Smooth muscle cell (in vitro differentiated cells): ENCODE measurements at regions not wholly inside any gene's neighbourhood (a gene's known extent, or its start where the extent isn't known, plus 50 kb on each side); places are given as distances from the start of the nearest gene placed in this dataset.

ENCODE experiments used
- DNase-seq: peaks from one replicate; lab custom pipeline; 2025; ENCODE audit not compliant: unreplicated experiment; lab: John Stamatoyannopoulos, UW
- H2AFZ ChIP-seq: fragments of 200-600 bp; sonication (generic); 2 replicates; pipeline ENCODE4 v1.6.0; 2016; ENCODE audit warnings: antibody characterized with exemption, low read depth, mild to moderate bottlenecking
- H3F3A ChIP-seq: fragments of 200-600 bp; sonication (generic); 2 replicates; pipeline ENCODE4 v1.6.0; 2017; ENCODE audit warnings: antibody characterized with exemption, low read depth
- H3K27ac ChIP-seq: fragments of 200-600 bp; sonication (generic); 2 replicates; pipeline ENCODE4 v1.5.1; 2016; ENCODE audit warnings: low read depth, mild to moderate bottlenecking
- H3K27me3 ChIP-seq: fragments of 200-600 bp; sonication (generic); 2 replicates; pipeline ENCODE4 v1.6.1; 2016; ENCODE audit warnings: low read depth, mild to moderate bottlenecking
- H3K36me3 ChIP-seq: fragments of 200-600 bp; sonication (generic); 2 replicates; pipeline ENCODE4 v1.5.1; 2016; ENCODE audit warnings: low read depth
- H3K4me1 ChIP-seq: fragments of 200-600 bp; sonication (generic); 2 replicates; pipeline ENCODE4 v1.5.1; 2016; ENCODE audit warnings: low read depth
- H3K4me2 ChIP-seq: fragments of 200-600 bp; sonication (generic); 2 replicates; pipeline ENCODE4 v1.6.0; 2016; ENCODE audit warnings: mild to moderate bottlenecking
- H3K4me3 ChIP-seq: fragments of 200-600 bp; sonication (generic); 2 replicates; pipeline ENCODE4 v1.5.1; 2016; ENCODE audit warnings: mild to moderate bottlenecking
- H3K79me2 ChIP-seq: fragments of 200-600 bp; sonication (generic); 2 replicates; pipeline ENCODE4 v1.6.0; 2016; ENCODE audit warnings: low read depth, mild to moderate bottlenecking
- H3K9ac ChIP-seq: fragments of 200-600 bp; sonication (generic); 2 replicates; pipeline ENCODE4 v1.6.0; 2016; ENCODE audit warnings: low read depth
- H3K9me3 ChIP-seq: fragments of 200-600 bp; sonication (generic); replicated peaks from 2 replicates; pipeline ENCODE4 v1.5.1; 2016; ENCODE audit warnings: low read depth
- H4K20me1 ChIP-seq: fragments of 200-600 bp; sonication (generic); 2 replicates; pipeline ENCODE4 v1.6.0; 2016; ENCODE audit warnings: low read depth
- CTCF ChIP-seq: fragments of 200-600 bp; sonication (generic); IDR thresholded peaks from 2 replicates; pipeline ENCODE4 v1.5.1; 2017; ENCODE audit warnings: borderline replicate concordance, mild to moderate bottlenecking, antibody characterized with exemption; ENCODE audit not compliant: insufficient read depth, poor library complexity, severe bottlenecking
- WGBS: methylation state at CpG from one replicate; pipeline ENCODE4 v1.1.7; 2016; ENCODE audit warnings: low lambda C conversion rate; 5-methylcytosine and 5-hydroxymethylcytosine counted together

GRCh38 chr2:64904413-64905329 is 84.5 kb upstream of the SLC1A4 start:
- H3K27me3 ChIP-seq: peaks cover 6% of the 10 kb centered on the region
- TF ChIP-seq CTCF: no peak
- H4K20me1 ChIP-seq: no peaks in the 10 kb centered on the region
- no peaks in the 10 kb centered on the region for H3F3A ChIP-seq
- H3K9me3 ChIP-seq: no peaks in the 10 kb centered on the region
- no peak overlapping the region for H3K4me2 ChIP-seq
- no peak for DNase-seq
- no peaks in the 10 kb centered on the region for H3K36me3 ChIP-seq
- H3K4me3 ChIP-seq: no peak overlapping the region
- peaks cover 12% of the 10 kb centered on the region for H3K4me1 ChIP-seq
- no peak overlapping the region for H3K27ac ChIP-seq
- no peak overlapping the region for H2AFZ ChIP-seq
- no peaks in the 10 kb centered on the region for H3K79me2 ChIP-seq
- no peak overlapping the region for H3K9ac ChIP-seq
- WGBS: 87% methylated on average over 11 of the region's 11 CpGs

- no peak for TF ChIP-seq CTCF
- Histone ChIP-seq H3K4me2 (no peak overlapping the region), H2AFZ (no peak overlapping the region), H4K20me1 (no peaks in the 10 kb centered on the region), H3F3A (no peaks in the 10 kb centered on the region), H3K79me2 (no peaks in the 10 kb centered on the region), H3K27ac (no peak overlapping the region), H3K9ac (no peak overlapping the region), H3K27me3 (peaks cover 6% of the 10 kb centered on the region), H3K4me3 (no peak overlapping the region), H3K9me3 (no peaks in the 10 kb centered on the region), H3K36me3 (no peaks in the 10 kb centered on the region), H3K4me1 (peaks cover 12% of the 10 kb centered on the region)
- DNase-seq: no peak
- WGBS: 69% methylated on average over 8 of the region's 8 CpGs
Measured at GRCh38 chr2:64905338-64906024, 83.7 kb upstream of the SLC1A4 start.

GRCh38 chr2:64906853-64907536 is 82.2 kb upstream of the SLC1A4 start:
- H3K27me3 ChIP-seq: peaks cover 6% of the 10 kb centered on the region
- peaks cover 12% of the 10 kb centered on the region for H3K4me1 ChIP-seq
- H3K9me3 ChIP-seq: no peaks in the 10 kb centered on the region
- no peak overlapping the region for H2AFZ ChIP-seq
- H3K4me3 ChIP-seq: no peak overlapping the region
- no peaks in the 10 kb centered on the region for H4K20me1 ChIP-seq
- no peaks in the 10 kb centered on the region for H3K79me2 ChIP-seq
- H3K27ac ChIP-seq: no peak overlapping the region
- H3K9ac ChIP-seq: no peak overlapping the region
- 94% methylated on average over 6 of the region's 6 CpGs for WGBS
- no peak for DNase-seq
- no peak for TF ChIP-seq CTCF
- no peaks in the 10 kb centered on the region for H3K36me3 ChIP-seq
- no peaks in the 10 kb centered on the region for H3F3A ChIP-seq
- H3K4me2 ChIP-seq: no peak overlapping the region
